Thyroid gland (tissue), 4 donors: ENCODE measurements at regions not wholly inside any gene's neighbourhood (a gene's known extent, or its start where the extent isn't known, plus 50 kb on each side); places are given as distances from the start of the nearest gene placed in this dataset.

ENCODE experiments used
- CTCF ChIP-seq, 6 experiments: fragments of 200-600 bp in 3 of 6; fragments of 450-650 bp in 3 of 6; sonication (generic) in 3 of 6; IDR thresholded peaks; one replicate each; pipeline ENCODE4 v1.5.1; 2016 to 2019; ENCODE audit warnings: antibody characterized with exemption in 6 of 6, mild to moderate bottlenecking in 2 of 6, inconsistent platforms in 1 of 6, moderate library complexity in 1 of 6
- POLR2A ChIP-seq, 2 donors: fragments of 450-650 bp; IDR thresholded peaks; one replicate each; pipeline ENCODE4 v1.6.1; 2017; ENCODE audit warnings: antibody characterized with exemption in 2 of 2, mild to moderate bottlenecking in 2 of 2, moderate library complexity in 1 of 2

- TF ChIP-seq CTCF (IDR thresholded peaks at IDR 0.05) (no peak), POLR2A (IDR thresholded peaks at IDR 0.05) (no peak)
Measured at GRCh38 chr12:11542599-11542998, 106.9 kb upstream of the ETV6 start.
